HG03066 (cell line): ENCODE measurements at regions not wholly inside any gene's neighbourhood (a gene's known extent, or its start where the extent isn't known, plus 50 kb on each side); places are given as distances from the start of the nearest gene placed in this dataset.

Source experiments
- ATAC-seq: cut with Tn5 transposase; IDR thresholded peaks from one replicate; pipeline ENCODE4 v1.9.1; 2021; ENCODE audit warnings: low read depth; ENCODE audit not compliant: unreplicated experiment

DNA sequence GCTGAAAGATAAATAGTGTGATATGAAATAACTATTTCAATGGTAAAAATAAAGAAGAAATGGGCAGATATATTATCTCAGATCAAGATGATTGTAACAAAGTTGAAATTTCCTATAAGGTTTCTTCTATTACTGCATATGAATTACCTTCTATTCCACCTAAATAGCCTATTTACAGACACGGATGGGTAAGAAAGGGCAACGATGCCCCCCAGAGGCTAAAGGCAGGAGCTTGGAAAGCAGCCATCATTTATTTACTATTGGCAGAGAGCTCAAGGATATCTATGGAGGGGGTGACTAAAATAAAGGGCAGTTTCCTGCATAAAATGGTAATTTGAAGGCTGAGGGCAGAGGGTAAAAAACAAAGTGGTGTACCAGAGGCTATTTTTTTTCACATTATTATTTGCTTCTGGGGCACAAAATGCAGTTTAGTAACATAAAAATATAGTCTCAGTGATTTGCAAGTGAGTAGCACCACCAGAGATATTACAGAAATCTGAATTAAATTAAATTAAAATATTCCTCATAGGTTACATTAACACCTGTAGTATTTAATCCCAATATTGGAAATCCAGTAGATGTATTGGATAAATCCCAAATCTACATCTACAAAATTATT is 123.1 kb downstream of the BTC start:
- no peak for ATAC-seq

GRCh38 chr4:74674750-74675149 is 119.6 kb downstream of the BTC start:
- ATAC-seq = no peak

GRCh38 chr4:74675673-74676279 is 118.5 kb downstream of the BTC start:
- peak; percentile 67 for ATAC-seq

- no peak for ATAC-seq
Observed at GRCh38 chr4:74682567-74683359, 111.6 kb downstream of the BTC start.

- ATAC-seq = no peak
Observed at GRCh38 chr4:74692972-74693371, 101.4 kb downstream of the BTC start.
